NOMO-1 treated with dmso at 0.1 percent for 144 hours (cell line): ENCODE measurements at regions not wholly inside any gene's neighbourhood (a gene's known extent, or its start where the extent isn't known, plus 50 kb on each side); places are given as distances from the start of the nearest gene placed in this dataset.
A peak's percentile ranks its signal among the peaks of the same experiment; 100 is the strongest.

Experiments used
- DNase-seq: peaks from one replicate; lab custom pipeline; 2025; ENCODE audit not compliant: unreplicated experiment; lab: John Stamatoyannopoulos, UW

- no peak for DNase-seq
Measured at GRCh38 chr17:56648321-56648720, 54.8 kb downstream of the NOG start.

GRCh38 chr17:56648806-56649205 is 55.3 kb downstream of the NOG start:
- DNase-seq, result no peak

GRCh38 chr17:56652628-56653027 is 59.1 kb downstream of the NOG start:
- DNase-seq, result no peak

- DNase-seq, result peak; percentile 39
Measured at GRCh38 chr17:56653877-56654276, 60.4 kb downstream of the NOG start.

- DNase-seq, result no peak
Measured at GRCh38 chr17:56656701-56657327, 63.3 kb downstream of the NOG start.

GRCh38 chr17:56658648-56659047 is 65.1 kb downstream of the NOG start:
- no peak for DNase-seq

GRCh38 chr17:56659622-56660021 is 66.1 kb downstream of the NOG start:
- DNase-seq, result no peak

- DNase-seq, result no peak
Measured at GRCh38 chr17:56661906-56662305, 68.4 kb downstream of the NOG start.

GRCh38 chr17:56665864-56666263 is 72.4 kb downstream of the NOG start:
- DNase-seq, result no peak

- no peak for DNase-seq
Measured at GRCh38 chr17:56667925-56668458, 74.5 kb downstream of the NOG start.

- DNase-seq, result no peak
Measured at GRCh38 chr17:56672195-56672594, 78.7 kb downstream of the NOG start.

GRCh38 chr17:56674401-56674925 is 81.0 kb downstream of the NOG start:
- no peak for DNase-seq

GRCh38 chr17:56675876-56676660 is 82.6 kb downstream of the NOG start:
- DNase-seq, result no peak

GRCh38 chr17:56676810-56677209 is 83.3 kb downstream of the NOG start:
- no peak for DNase-seq

GRCh38 chr17:56678249-56679114 is 85.0 kb downstream of the NOG start:
- DNase-seq, result no peak

- no peak for DNase-seq
Measured at GRCh38 chr17:56679115-56679776, 85.7 kb downstream of the NOG start.

GRCh38 chr17:56679777-56680422 is 86.4 kb downstream of the NOG start:
- no peak for DNase-seq

GRCh38 chr17:56680676-56681075 is 87.2 kb downstream of the NOG start:
- DNase-seq, result no peak

- peak; percentile 85 for DNase-seq
Measured at GRCh38 chr17:56681561-56682266, 88.2 kb downstream of the NOG start.

GRCh38 chr17:56688151-56688550 is 94.7 kb downstream of the NOG start:
- no peak for DNase-seq
